HG03558 (cell line): ENCODE measurements at regions not wholly inside any gene's neighbourhood (a gene's known extent, or its start where the extent isn't known, plus 50 kb on each side); places are given as distances from the start of the nearest gene placed in this dataset.
"Not testable (repeated sequence)": the region's sequence is repeated elsewhere in the genome, so short reads cannot be mapped to it uniquely, and the experiment has no call there.

ENCODE experiments used
- ATAC-seq: cut with Tn5 transposase; IDR thresholded peaks from one replicate; pipeline ENCODE4 v1.9.1; 2021; ENCODE audit warnings: moderate number of reproducible peaks; ENCODE audit not compliant: unreplicated experiment; ENCODE audit errors: extremely low read depth

- not testable (repeated sequence) for ATAC-seq
Observed at GRCh38 chr1:143786381-143786780, 185.4 kb downstream of the FAM72C start.

- not testable (repeated sequence) for ATAC-seq
Observed at GRCh38 chr1:143785883-143786282, 185.9 kb downstream of the FAM72C start.

DNA sequence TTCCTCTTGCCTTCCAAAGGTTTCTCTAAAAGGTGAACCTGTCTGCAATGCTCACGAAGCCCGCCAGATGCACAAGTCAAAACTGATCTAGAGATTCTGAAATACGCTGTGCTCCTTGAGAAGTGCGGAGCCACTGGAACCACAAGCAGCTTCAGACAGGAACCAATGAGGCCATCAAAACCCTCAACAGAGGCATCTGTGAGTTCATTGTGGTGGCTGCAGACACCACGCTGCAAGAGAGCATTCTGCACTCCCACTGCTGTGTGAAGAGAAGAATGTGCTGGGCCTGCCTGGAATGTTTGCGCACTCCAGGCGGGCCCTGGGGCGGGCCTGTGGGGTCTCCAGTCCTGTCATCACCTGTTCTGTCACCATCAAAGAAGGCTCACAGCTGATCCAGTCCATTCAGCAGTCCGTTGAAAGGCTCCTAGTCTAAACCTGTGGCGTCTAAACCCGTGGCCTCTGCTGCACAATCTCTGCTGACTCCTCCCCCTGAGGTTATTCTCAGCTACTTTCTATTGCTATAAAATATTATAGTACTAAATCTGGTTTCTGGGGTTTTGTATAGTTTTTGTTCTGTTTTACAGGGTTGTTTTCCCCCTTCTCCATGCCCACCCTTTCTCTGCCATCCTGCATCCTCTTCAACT lies 187.4 kb downstream of the FAM72C start:
- not testable (repeated sequence) for ATAC-seq

- not testable (repeated sequence) for ATAC-seq
Observed at GRCh38 chr1:143778178-143778577, 193.6 kb downstream of the FAM72C start.

DNA sequence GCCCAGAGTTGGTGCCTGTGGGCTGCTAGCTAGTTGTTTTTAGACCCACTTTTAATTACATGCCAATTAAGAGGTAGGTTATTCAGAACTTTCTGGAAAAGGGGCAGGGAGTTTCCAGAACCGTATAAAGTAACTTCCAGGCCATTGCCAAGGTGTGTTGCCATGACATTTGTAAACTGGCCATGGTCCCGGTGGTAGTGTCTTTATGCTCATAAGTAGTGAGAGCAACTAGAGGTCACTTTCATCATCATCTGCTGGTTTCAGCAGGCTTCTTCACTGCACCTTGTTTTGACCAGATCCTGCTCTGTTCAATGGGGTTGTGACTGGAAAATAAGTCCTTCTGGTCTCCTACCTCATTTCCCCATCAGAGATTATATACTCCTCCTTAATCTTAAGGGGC lies 207.0 kb downstream of the FAM72C start:
- not testable (repeated sequence) for ATAC-seq

- ATAC-seq: not testable (repeated sequence)
Observed at GRCh38 chr1:143760366-143760765, 211.4 kb downstream of the FAM72C start.

DNA sequence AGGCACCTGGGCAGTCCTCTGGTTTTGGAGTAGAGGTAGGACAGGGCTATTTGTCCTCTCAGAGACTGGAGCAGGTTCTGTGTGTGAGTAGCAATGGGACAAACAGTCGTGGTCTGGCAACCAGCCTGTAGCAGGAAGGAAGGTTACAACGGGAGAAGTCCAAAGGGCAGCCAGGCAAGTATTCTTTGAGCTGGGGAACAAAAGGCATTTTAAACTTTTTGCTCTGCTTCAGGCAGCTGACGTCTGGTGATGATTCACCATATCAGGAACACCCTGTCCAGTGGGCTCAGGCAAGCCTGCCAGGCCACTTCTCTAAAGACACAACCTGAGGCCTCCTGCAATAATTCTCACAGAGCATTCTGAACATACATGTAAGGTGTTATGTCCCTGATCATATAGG lies 215.8 kb downstream of the FAM72C start:
- not testable (repeated sequence) for ATAC-seq

GRCh38 chr1:143748906-143749305 lies 222.9 kb downstream of the FAM72C start:
- no peak for ATAC-seq

DNA sequence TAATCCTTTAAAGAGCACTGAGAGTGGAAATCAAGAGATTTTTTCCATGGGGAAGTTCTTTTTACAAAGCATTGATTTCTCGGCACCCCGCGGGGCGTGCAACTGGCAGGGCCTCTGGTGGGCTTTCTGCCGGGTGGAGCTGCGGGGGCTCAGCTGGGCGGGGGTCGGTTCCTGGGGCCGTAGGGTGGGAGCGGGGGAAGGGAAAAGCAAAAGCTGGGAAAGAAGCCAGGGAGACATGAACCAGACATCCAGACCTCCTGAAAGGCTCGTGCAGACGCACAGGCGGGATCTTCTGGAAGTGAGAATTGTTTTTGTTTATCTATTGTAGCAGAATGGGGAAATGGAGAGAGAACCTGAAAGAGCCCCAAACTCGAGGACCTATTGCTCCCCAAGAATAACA lies 235.2 kb downstream of the FAM72C start:
- no peak for ATAC-seq

GRCh38 chr1:143735764-143736461 lies 235.9 kb downstream of the FAM72C start:
- no peak for ATAC-seq

- ATAC-seq: not testable (repeated sequence)
Observed at GRCh38 chr1:143734261-143734660, 237.5 kb downstream of the FAM72C start.

- ATAC-seq: not testable (repeated sequence)
Observed at GRCh38 chr1:143730890-143731289, 240.9 kb downstream of the FAM72C start.

DNA sequence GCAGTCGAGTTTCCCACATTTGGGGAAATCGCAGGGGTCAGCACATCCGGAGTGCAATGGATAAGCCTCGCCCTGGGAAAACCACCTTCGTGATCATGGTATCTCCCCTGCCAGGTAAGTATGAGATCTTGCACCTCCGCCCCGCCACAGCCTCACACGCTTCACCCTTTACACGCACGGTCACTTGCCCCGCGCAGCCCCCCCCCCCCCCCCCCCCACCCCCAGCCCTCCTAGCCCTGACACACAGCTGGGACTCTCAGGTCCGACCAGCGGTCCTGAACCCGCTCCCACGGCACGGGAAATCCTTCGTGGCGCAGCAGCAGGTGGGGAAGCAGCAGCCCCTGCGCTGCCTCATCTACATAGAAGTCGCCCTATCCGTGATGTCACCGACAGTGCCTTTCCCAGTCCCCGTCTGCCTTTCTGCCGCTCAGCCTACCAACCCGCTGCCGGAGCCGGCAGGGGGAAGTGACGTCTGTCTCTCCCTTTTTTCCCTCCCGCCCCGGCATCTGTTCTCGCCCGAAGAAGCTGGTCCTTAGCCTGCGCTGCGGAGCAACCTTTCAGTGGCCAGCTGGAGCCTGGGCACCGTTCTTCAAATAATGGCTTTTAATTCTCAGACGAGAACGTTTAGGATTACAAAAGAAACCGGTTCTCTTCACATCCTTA lies 242.2 kb downstream of the FAM72C start:
- ATAC-seq: not testable (repeated sequence)

DNA sequence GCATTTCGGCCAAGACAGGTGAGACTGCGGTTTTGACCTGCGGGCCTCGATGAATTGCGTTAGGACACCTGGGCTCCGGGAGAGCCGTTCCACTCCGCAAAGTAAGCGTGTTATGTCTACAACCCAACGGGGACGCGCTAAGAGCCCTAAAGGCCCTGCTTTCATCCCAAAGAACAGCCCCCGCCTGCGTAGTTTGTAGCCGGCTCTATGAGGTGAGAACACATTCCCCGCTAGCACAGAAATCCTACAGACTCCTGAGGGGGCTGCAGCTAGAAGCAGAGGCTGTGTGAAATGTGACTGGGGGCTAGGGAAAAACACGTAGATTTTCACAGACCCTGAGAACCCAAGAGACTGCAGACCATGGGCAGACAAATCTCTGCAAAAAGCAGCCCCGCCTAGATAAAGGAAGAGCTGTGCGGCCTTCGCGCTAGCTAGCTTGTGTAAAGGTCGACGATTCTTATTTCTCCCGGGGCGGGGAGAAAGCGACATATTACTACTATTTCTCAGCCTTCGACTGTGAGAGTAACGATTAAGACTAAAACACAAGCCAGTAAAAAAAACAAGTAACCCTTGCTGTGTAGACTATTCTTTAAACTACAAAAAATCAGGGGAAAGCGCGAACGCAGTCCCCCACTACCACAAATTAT lies 242.9 kb downstream of the FAM72C start:
- peak; percentile 96 for ATAC-seq

GRCh38 chr1:143727263-143727662 lies 244.5 kb downstream of the FAM72C start:
- no peak for ATAC-seq

DNA sequence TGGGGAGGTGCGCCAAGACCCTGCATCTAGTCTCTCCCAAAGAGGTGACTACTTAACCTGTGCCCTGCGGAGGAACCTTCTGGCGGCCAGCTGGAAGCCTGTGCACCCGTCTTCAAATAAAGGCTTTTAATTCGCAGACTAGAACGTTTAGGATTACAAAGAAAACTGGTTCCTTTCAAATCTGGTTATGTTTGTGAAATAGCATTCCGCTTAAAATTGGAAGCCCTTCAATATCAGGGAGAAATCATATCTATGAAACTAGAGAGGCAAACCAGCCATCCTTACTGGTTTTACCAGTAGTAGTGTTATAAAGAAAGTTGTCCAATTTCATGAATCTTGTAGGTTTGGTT lies 250.8 kb downstream of the FAM72C start:
- no peak for ATAC-seq

- no peak for ATAC-seq
Observed at GRCh38 chr1:143720087-143721023, 251.4 kb downstream of the FAM72C start.

DNA sequence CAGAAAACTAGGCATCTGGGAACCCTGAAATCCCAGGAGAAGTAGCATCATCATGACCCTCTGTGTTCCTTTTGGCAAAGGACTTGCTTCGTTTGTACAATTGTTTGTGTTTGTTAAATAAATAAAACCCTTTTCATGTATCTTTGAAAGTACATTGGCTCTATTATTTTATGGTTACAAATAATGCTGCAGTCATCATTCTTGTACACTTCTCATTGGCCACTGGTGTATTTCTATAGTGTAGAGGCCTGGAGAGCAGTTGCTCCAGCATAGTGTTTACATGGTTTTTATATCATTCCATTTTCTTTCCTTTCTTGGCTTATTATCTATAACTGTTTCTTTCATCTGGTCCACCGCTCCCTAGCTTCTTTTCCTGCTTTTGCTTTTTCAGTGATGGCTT lies 253.3 kb downstream of the FAM72C start:
- no peak for ATAC-seq

DNA sequence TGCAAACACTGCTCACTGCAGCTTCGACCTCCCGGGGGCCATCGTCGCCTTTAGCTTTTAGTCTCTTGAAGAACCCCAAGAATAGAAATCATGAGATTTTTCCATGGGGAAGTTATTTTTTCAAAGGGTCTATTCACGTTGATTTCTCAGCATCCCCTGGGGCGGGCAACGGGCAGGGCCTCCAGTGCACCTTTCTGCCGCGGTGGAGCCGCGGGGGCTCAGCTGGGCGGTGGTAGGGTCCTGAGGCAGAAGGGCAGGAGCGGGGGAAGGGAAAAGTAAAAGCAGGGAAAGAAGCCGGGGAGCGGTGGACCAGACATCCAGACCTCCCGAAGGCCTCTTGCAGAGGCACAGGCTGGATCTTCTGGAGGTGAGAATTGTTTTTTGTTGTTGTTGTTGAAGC lies 253.8 kb downstream of the FAM72C start:
- no peak for ATAC-seq

- ATAC-seq: no peak
Observed at GRCh38 chr1:143717434-143717833, 254.4 kb downstream of the FAM72C start.
